H1 (cell line): ENCODE measurements at regions not wholly inside any gene's neighbourhood (a gene's known extent, or its start where the extent isn't known, plus 50 kb on each side); places are given as distances from the start of the nearest gene placed in this dataset.

Experiments used
- CTCF ChIA-PET: fragments of 300-600 bp; sonication (Branson Sonifier 250); formaldehyde crosslinking; loops from one replicate; lab custom pipeline; 2021; ENCODE audit not compliant: partially characterized antibody; lab: Charles Lee
- POLR2A ChIA-PET: fragments of 300-600 bp; sonication (Branson Sonifier 250); formaldehyde crosslinking; loops from one replicate; lab custom pipeline; 2021; ENCODE audit warnings: inconsistent platforms; ENCODE audit not compliant: partially characterized antibody; lab: Charles Lee
- DNase-seq, 2 experiments: peaks; one replicate each; pipeline versions ENCODE4 v3.0.0 to v3.0.0-alpha.2; 2010 to 2022; ENCODE audit warnings: low spot score in 2 of 2, low read depth in 1 of 2, mixed read lengths in 1 of 2
- FAIRE-seq: peaks from 2 replicates; lab custom pipeline; 2011; peaks lifted over from hg19 to GRCh38; lab: Jason Lieb, UNC
- H2AFZ ChIP-seq: 2 replicates; pipeline ENCODE4 v1.8.1; 2012; ENCODE audit warnings: low read length, inconsistent platforms
- H2AK5ac ChIP-seq: 2 replicates; pipeline ENCODE4 v1.6.1; 2013; ENCODE audit warnings: low read depth, low read length
- H2BK120ac ChIP-seq: replicated peaks from 2 replicates; pipeline ENCODE3; 2013; ENCODE audit warnings: low read depth, low read length, inconsistent platforms
- H2BK12ac ChIP-seq: 2 replicates; pipeline ENCODE4 v1.6.1; 2013; ENCODE audit warnings: low read depth, low read length
- H2BK15ac ChIP-seq: 2 replicates; pipeline ENCODE4 v1.6.1; 2013; ENCODE audit warnings: low read length
- H2BK20ac ChIP-seq: 2 replicates; pipeline ENCODE4 v1.6.1; 2013; ENCODE audit warnings: low read length
- H2BK5ac ChIP-seq: 2 replicates; pipeline ENCODE4 v1.6.1; 2013; ENCODE audit warnings: low read depth, low read length
- H3K14ac ChIP-seq: 2 replicates; pipeline ENCODE4 v1.6.1; 2013; ENCODE audit warnings: inconsistent platforms; ENCODE audit not compliant: insufficient read length
- H3K18ac ChIP-seq: 2 replicates; pipeline ENCODE4 v1.6.1; 2013; ENCODE audit warnings: low read length; ENCODE audit errors: extremely low read depth
- H3K23ac ChIP-seq: 2 replicates; pipeline ENCODE4 v1.6.1; 2013; ENCODE audit warnings: inconsistent platforms; ENCODE audit not compliant: insufficient read length
- H3K23me2 ChIP-seq: 2 replicates; pipeline ENCODE4 v1.6.1; 2013; ENCODE audit warnings: low read depth, low read length
- H3K27ac ChIP-seq: 2 replicates; pipeline ENCODE4 v1.6.1; 2011; ENCODE audit warnings: low read depth, low read length, inconsistent platforms
- H3K27me3 ChIP-seq, 4 experiments: replicated peaks in 1 of 4; 1 replicate in 1 of 4; 2 replicates in 3 of 4; pipeline versions ENCODE4 v1.6.1 to v1.8.1; 2011 to 2013; ENCODE audit warnings: low read length in 3 of 4, mild to moderate bottlenecking in 3 of 4, inconsistent platforms in 2 of 4, mixed read lengths in 2 of 4, moderate library complexity in 1 of 4; ENCODE audit not compliant: control insufficient read depth in 3 of 4, insufficient read depth in 3 of 4; ENCODE audit errors: extremely low read depth in 1 of 4
- H3K36me3 ChIP-seq, 4 experiments: 2 replicates each; pipeline versions ENCODE4 v1.6.1 to v1.8.1; 2011 to 2013; ENCODE audit warnings: mild to moderate bottlenecking in 4 of 4, low read length in 3 of 4, moderate library complexity in 2 of 4, control low read depth in 1 of 4, inconsistent platforms in 1 of 4; ENCODE audit not compliant: insufficient read depth in 4 of 4, control insufficient read depth in 2 of 4
- H3K4ac ChIP-seq: replicated peaks from 2 replicates; pipeline ENCODE3; 2013; ENCODE audit warnings: low read length, low read depth, mixed read lengths, inconsistent platforms; ENCODE audit not compliant: insufficient read length
- H3K4me1 ChIP-seq, 4 experiments: replicated peaks in 1 of 4; 1 replicate in 1 of 4; 2 replicates in 3 of 4; pipeline versions ENCODE4 v1.6.1 to v1.8.1; 2011 to 2013; ENCODE audit warnings: low read length in 3 of 4, inconsistent platforms in 2 of 4, mixed read lengths in 1 of 4; ENCODE audit not compliant: insufficient read depth in 4 of 4, control insufficient read depth in 3 of 4
- H3K4me2 ChIP-seq, 2 experiments: 2 replicates each; pipeline versions ENCODE4 v1.6.1 to v1.8.1; 2011 to 2013; ENCODE audit warnings: low read depth in 2 of 2, low read length in 2 of 2, control low read depth in 1 of 2, inconsistent platforms in 1 of 2, mild to moderate bottlenecking in 1 of 2; ENCODE audit not compliant: insufficient read depth in 1 of 2
- H3K4me3 ChIP-seq, 4 experiments: fragments of 200-600, 300-600 bp in 1 of 4; sonication (generic), shearing (Covaris generic), sonication (Bioruptor Twin) in 1 of 4; 2 replicates each; pipeline versions ENCODE4 v1.5.1 to v1.8.1; 2011 to 2016; ENCODE audit warnings: low read length in 4 of 4, low read depth in 3 of 4, control low read depth in 2 of 4, inconsistent platforms in 2 of 4, mild to moderate bottlenecking in 2 of 4, mixed read lengths in 1 of 4, moderate library complexity in 1 of 4; ENCODE audit not compliant: insufficient read depth in 2 of 4; ENCODE audit errors: extremely low read depth in 1 of 4
- H3K56ac ChIP-seq: replicated peaks from 2 replicates; pipeline ENCODE3; 2013; ENCODE audit warnings: low read depth, mild to moderate bottlenecking, mixed read lengths, low read length, inconsistent platforms; ENCODE audit not compliant: insufficient read length
- H3K79me1 ChIP-seq: 2 replicates; pipeline ENCODE4 v1.6.1; 2013; ENCODE audit warnings: low read depth, low read length, control low read depth
- H3K79me2 ChIP-seq, 2 experiments: 2 replicates each; pipeline versions ENCODE4 v1.6.1 to v1.8.1; 2012 to 2013; ENCODE audit warnings: low read length in 2 of 2, mild to moderate bottlenecking in 2 of 2, inconsistent platforms in 1 of 2; ENCODE audit not compliant: insufficient read depth in 2 of 2, control insufficient read depth in 1 of 2
- H3K9ac ChIP-seq, 4 experiments: replicated peaks in 1 of 4; 1 replicate in 1 of 4; 2 replicates in 3 of 4; pipeline versions ENCODE4 v1.6.1 to v1.8.1; 2011 to 2013; ENCODE audit warnings: low read depth in 3 of 4, low read length in 3 of 4, control low read depth in 2 of 4, mild to moderate bottlenecking in 2 of 4, moderate library complexity in 2 of 4, inconsistent platforms in 1 of 4; ENCODE audit errors: extremely low read depth in 1 of 4
- H3K9me3 ChIP-seq, 2 experiments: 2 replicates each; pipeline versions ENCODE4 v1.6.1 to v1.8.1; 2012 to 2013; ENCODE audit warnings: mild to moderate bottlenecking in 2 of 2, moderate library complexity in 2 of 2, control low read depth in 1 of 2, inconsistent platforms in 1 of 2, low read depth in 1 of 2, low read length in 1 of 2, mixed read lengths in 1 of 2; ENCODE audit not compliant: insufficient read depth in 2 of 2
- H4K20me1 ChIP-seq, 2 experiments: replicated peaks in 1 of 2; 2 replicates each; pipeline versions ENCODE3 to v1.8.1; 2011 to 2013; ENCODE audit warnings: inconsistent platforms in 2 of 2, low read length in 2 of 2, mild to moderate bottlenecking in 1 of 2; ENCODE audit not compliant: insufficient read depth in 2 of 2, control insufficient read depth in 1 of 2
- H4K5ac ChIP-seq: 2 replicates; pipeline ENCODE4 v1.6.1; 2013; ENCODE audit warnings: low read length, low read depth, mixed read lengths, inconsistent platforms; ENCODE audit not compliant: insufficient read length
- H4K8ac ChIP-seq: 2 replicates; pipeline ENCODE4 v1.8.0; 2013; ENCODE audit warnings: mild to moderate bottlenecking, moderate library complexity, low read length, inconsistent platforms; ENCODE audit not compliant: insufficient read depth; ENCODE audit errors: extremely low read depth
- H4K91ac ChIP-seq: replicated peaks from 2 replicates; pipeline ENCODE3; 2013; ENCODE audit warnings: low read length, mixed read lengths, inconsistent platforms; ENCODE audit not compliant: insufficient read length
- BCL11A ChIP-seq, 2 experiments: IDR thresholded peaks; one replicate each; pipeline ENCODE4 v1.6.1; 2011; ENCODE audit warnings: low read depth in 2 of 2, low read length in 2 of 2, mild to moderate bottlenecking in 2 of 2
- BRCA1 ChIP-seq: IDR thresholded peaks from 2 replicates; pipeline ENCODE4 v1.6.1; 2012; ENCODE audit warnings: low read depth, low read length, improper control_type of control experiment
- CTBP2 ChIP-seq: IDR thresholded peaks from 2 replicates; pipeline ENCODE4 v1.7.0; 2011; ENCODE audit warnings: borderline replicate concordance, mild to moderate bottlenecking, moderate library complexity, mixed read lengths, low read length; ENCODE audit not compliant: insufficient read depth, insufficient read length
- EGR1 ChIP-seq: IDR thresholded peaks from 2 replicates; pipeline ENCODE4 v1.6.1; 2011; ENCODE audit warnings: low read depth, low read length, borderline replicate concordance
- EZH2 ChIP-seq: fragments of 200-600 bp; sonication (generic); IDR thresholded peaks from 2 replicates; pipeline ENCODE4 v1.7.1; 2012; ENCODE audit warnings: low read depth, mild to moderate bottlenecking, moderate library complexity, low read length, inconsistent platforms; ENCODE audit not compliant: severe bottlenecking
- GTF2F1 ChIP-seq: IDR thresholded peaks from 2 replicates; pipeline ENCODE4 v1.6.1; 2012; ENCODE audit warnings: low read depth, low read length, improper control_type of control experiment, borderline replicate concordance
- KDM4A ChIP-seq: IDR thresholded peaks from one replicate; pipeline ENCODE4 v1.7.1; 2012; ENCODE audit warnings: low read depth, mild to moderate bottlenecking, moderate library complexity, low read length, inconsistent platforms; ENCODE audit not compliant: severe bottlenecking
- MAFK ChIP-seq: IDR thresholded peaks from 2 replicates; pipeline ENCODE4 v1.6.1; 2012; ENCODE audit warnings: low read depth, mild to moderate bottlenecking, improper control_type of control experiment, low read length
- NANOG ChIP-seq: IDR thresholded peaks from 2 replicates; pipeline ENCODE4 v1.6.1; 2011; ENCODE audit warnings: low read length, low read depth, mild to moderate bottlenecking, inconsistent platforms; ENCODE audit not compliant: insufficient read depth, poor library complexity, severe bottlenecking
- SP1 ChIP-seq: IDR thresholded peaks from 2 replicates; pipeline ENCODE4 v1.6.1; 2011; ENCODE audit warnings: low read depth, low read length
- SP2 ChIP-seq: IDR thresholded peaks from 2 replicates; pipeline ENCODE4 v1.6.1; 2012; ENCODE audit warnings: mild to moderate bottlenecking, low read length, inconsistent platforms
- SRF ChIP-seq: IDR thresholded peaks from 2 replicates; pipeline ENCODE4 v1.6.1; 2011; ENCODE audit warnings: mild to moderate bottlenecking, low read depth, low read length, moderate library complexity
- TCF12 ChIP-seq: IDR thresholded peaks from 2 replicates; pipeline ENCODE4 v1.6.1; 2011; ENCODE audit warnings: low read depth, mild to moderate bottlenecking, low read length
- YY1 ChIP-seq: IDR thresholded peaks from 2 replicates; pipeline ENCODE4 v1.6.1; 2011; ENCODE audit warnings: low read depth, mild to moderate bottlenecking, low read length
- WGBS, 2 experiments: shearing (Covaris generic) in 1 of 2; methylation state at CpG; one replicate each; pipeline versions ENCODE4 v1.1.6 to v1.1.7; 2013 to 2015; ENCODE audit warnings: low lambda C conversion rate in 2 of 2, mixed read lengths in 2 of 2, inconsistent platforms in 1 of 2, low coverage in 1 of 2, missing lambda C conversion rate in 1 of 2; ENCODE audit not compliant: insufficient replicate concordance in 2 of 2, insufficient coverage in 1 of 2, insufficient read length in 1 of 2; ENCODE audit errors: extremely low coverage in 1 of 2, missing lambda C conversion rate in 1 of 2; 5-methylcytosine and 5-hydroxymethylcytosine counted together

GRCh38 chr6:23654745-23655144 is 471.3 kb upstream of the NRSN1 start:
- H3K23ac ChIP-seq: no peak overlapping the region
- ChIA-PET CTCF (interaction anchor here (1.2 to 1.7 kb wide), 2 partner anchors 207 to 918 kb away, joined by 3 to 4 read pairs; no protein-coding TSS in a partner anchor), POLR2A (no interaction called here)
- H3K4me3 ChIP-seq: no peak overlapping the region
- H3K18ac ChIP-seq: no peak overlapping the region
- H2BK5ac ChIP-seq: no peak overlapping the region
- no peak overlapping the region for H2BK15ac ChIP-seq
- FAIRE-seq (no peak), DNase-seq (no peak)
- H3K27ac ChIP-seq: no peak overlapping the region
- no peaks in the 10 kb centered on the region for H3K36me3 ChIP-seq
- no peaks in the 10 kb centered on the region; the same call in 1 of the 2 replicates for H3K23me2 ChIP-seq
- H4K8ac ChIP-seq: no peak overlapping the region
- H3K4me1 ChIP-seq: peaks cover 0 to 6% (median 4%) of the 10 kb centered on the region in 4 experiments; a peak in 3 of 7 replicates
- no peak overlapping the region for H3K4ac ChIP-seq
- 71% methylated on average over 6 of the region's 6 CpGs; no CpG with 5 or more reads in 1 of the 2 experiments for WGBS, 2 experiments
- H3K27me3 ChIP-seq: no peaks in the 10 kb centered on the region
- no peak overlapping the region for H2BK12ac ChIP-seq
- no peak overlapping the region for H3K14ac ChIP-seq
- H3K9ac ChIP-seq: no peak overlapping the region
- H3K79me1 ChIP-seq: no peaks in the 10 kb centered on the region
- H2AK5ac ChIP-seq: no peak overlapping the region
- H4K20me1 ChIP-seq: no peaks in the 10 kb centered on the region
- no peaks in the 10 kb centered on the region for H3K79me2 ChIP-seq
- H2BK120ac ChIP-seq: no peak overlapping the region
- no peak overlapping the region for H4K91ac ChIP-seq
- no peaks in the 10 kb centered on the region for H3K9me3 ChIP-seq
- H2AFZ ChIP-seq: no peak overlapping the region
- H2BK20ac ChIP-seq: no peak overlapping the region
- no peak overlapping the region for H3K56ac ChIP-seq
- H3K4me2 ChIP-seq: no peak overlapping the region
- no peak overlapping the region for H4K5ac ChIP-seq
- TF ChIP-seq CTBP2 (no peak), BRCA1 (no peak), KDM4A (no peak), EGR1 (no peak), NANOG (no peak), SP1 (no peak), TCF12 (no peak), BCL11A (IDR thresholded peaks at IDR 0.05; ENCODE audit: low read depth in 2 of 2, low read length in 2 of 2) (no peak), EZH2 (no peak), SRF (no peak), GTF2F1 (no peak), MAFK (no peak), SP2 (no peak), YY1 (no peak)
